KMS-11 (cell line): ENCODE measurements at regions not wholly inside any gene's neighbourhood (a gene's known extent, or its start where the extent isn't known, plus 50 kb on each side); places are given as distances from the start of the nearest gene placed in this dataset.

Experiments
- H2AFZ ChIP-seq: fragments of 200-600 bp; sonication (generic); 2 replicates; pipeline ENCODE4 v1.6.1; 2016; ENCODE audit warnings: antibody characterized with exemption, mixed run types, low read depth
- H3K27ac ChIP-seq: fragments of 200-600 bp; sonication (generic); 2 replicates; pipeline ENCODE4 v1.6.1; 2016; ENCODE audit warnings: mild to moderate bottlenecking, mixed run types
- H3K27me3 ChIP-seq: fragments of 200-600 bp; sonication (generic); 2 replicates; pipeline ENCODE4 v1.6.1; 2017; ENCODE audit warnings: mild to moderate bottlenecking, low read depth, mixed run types, moderate library complexity; ENCODE audit not compliant: insufficient read depth
- H3K36me3 ChIP-seq: fragments of 200-600 bp; sonication (generic); 2 replicates; pipeline ENCODE4 v1.6.1; 2017; ENCODE audit warnings: mild to moderate bottlenecking, mixed run types; ENCODE audit not compliant: insufficient read depth
- H3K4me1 ChIP-seq: fragments of 200-600 bp; sonication (generic); 2 replicates; pipeline ENCODE4 v1.6.1; 2016; ENCODE audit warnings: mild to moderate bottlenecking, low read depth, mixed run types; ENCODE audit not compliant: poor library complexity, severe bottlenecking
- H3K4me2 ChIP-seq: fragments of 200-600 bp; sonication (generic); 2 replicates; pipeline ENCODE4 v1.7.0; 2016; ENCODE audit warnings: mild to moderate bottlenecking, mixed run types
- H3K4me3 ChIP-seq: fragments of 200-600 bp; sonication (generic); IDR thresholded peaks from 2 replicates; pipeline ENCODE4 v1.6.1; 2017; ENCODE audit warnings: low read depth, low read length, mixed read lengths; ENCODE audit not compliant: insufficient read depth
- H3K79me2 ChIP-seq: fragments of 200-600 bp; sonication (generic); 2 replicates; pipeline ENCODE4 v1.6.1; 2016; ENCODE audit warnings: low read depth, mixed run types; ENCODE audit not compliant: insufficient read depth
- H3K9ac ChIP-seq: fragments of 200-600 bp; sonication (generic); 2 replicates; pipeline ENCODE4 v1.6.1; 2016; ENCODE audit warnings: mild to moderate bottlenecking, mixed run types
- H4K20me1 ChIP-seq: fragments of 200-600 bp; sonication (generic); 2 replicates; pipeline ENCODE4 v1.6.1; 2016; ENCODE audit warnings: mild to moderate bottlenecking, mixed run types; ENCODE audit not compliant: insufficient read depth
- TF ChIP-seq, protein P1 (sequence below): fragments of 200-600 bp; sonication (generic); conservative IDR thresholded peaks from 2 replicates; pipeline ENCODE4 v1.6.1; 2017; ENCODE audit warnings: low read depth, mild to moderate bottlenecking, antibody characterized with exemption, low read length, moderate library complexity, mixed read lengths

DNA sequence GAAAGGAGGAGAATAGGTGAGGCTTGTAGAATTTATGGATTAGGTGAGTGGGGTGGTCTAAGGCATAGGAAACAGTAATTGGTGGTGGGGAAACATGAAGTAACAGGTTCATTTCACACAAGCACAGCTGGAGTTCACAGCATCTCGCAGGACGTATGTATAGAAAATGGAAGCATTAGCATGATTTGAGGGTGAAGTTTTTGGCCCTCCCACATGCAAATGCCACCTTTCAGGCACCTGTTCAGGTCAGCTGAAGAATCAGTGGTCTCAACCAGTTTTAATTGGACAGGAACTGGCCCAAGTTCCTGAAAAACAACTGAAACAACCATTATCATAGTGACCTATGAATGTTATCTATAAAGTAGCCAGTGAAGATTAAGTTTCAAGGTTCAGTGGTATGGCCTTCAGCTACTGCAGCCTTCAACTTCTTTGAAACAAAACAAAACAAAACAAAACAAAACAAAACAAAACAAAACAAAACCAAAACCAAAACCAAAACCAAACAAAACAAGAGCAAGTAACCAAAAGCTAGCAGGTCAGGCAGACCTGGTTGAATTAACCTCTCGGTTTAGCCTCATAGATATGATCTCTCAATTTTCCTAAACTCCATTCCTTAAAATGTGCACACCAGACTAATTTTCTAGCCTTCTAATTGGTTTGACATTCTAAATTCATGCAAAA, 102.1 kb upstream of the SPHKAP start:
- H3K27ac ChIP-seq, result no peak overlapping the region
- no peaks in the 10 kb centered on the region for H3K4me1 ChIP-seq
- H3K79me2 ChIP-seq, result no peaks in the 10 kb centered on the region
- no peaks in the 10 kb centered on the region for H4K20me1 ChIP-seq
- no peaks in the 10 kb centered on the region for H3K27me3 ChIP-seq
- H3K9ac ChIP-seq, result no peak overlapping the region
- 0 out of 2 replicates have a peak overlapping the region, but pooled peaks have one; percentile 17 for H3K4me2 ChIP-seq
- H3K36me3 ChIP-seq, result no peaks in the 10 kb centered on the region
- no peak overlapping the region for H3K4me3 ChIP-seq
- peak overlapping the region; percentile 61 for H2AFZ ChIP-seq
- TF ChIP-seq, protein P1, sequence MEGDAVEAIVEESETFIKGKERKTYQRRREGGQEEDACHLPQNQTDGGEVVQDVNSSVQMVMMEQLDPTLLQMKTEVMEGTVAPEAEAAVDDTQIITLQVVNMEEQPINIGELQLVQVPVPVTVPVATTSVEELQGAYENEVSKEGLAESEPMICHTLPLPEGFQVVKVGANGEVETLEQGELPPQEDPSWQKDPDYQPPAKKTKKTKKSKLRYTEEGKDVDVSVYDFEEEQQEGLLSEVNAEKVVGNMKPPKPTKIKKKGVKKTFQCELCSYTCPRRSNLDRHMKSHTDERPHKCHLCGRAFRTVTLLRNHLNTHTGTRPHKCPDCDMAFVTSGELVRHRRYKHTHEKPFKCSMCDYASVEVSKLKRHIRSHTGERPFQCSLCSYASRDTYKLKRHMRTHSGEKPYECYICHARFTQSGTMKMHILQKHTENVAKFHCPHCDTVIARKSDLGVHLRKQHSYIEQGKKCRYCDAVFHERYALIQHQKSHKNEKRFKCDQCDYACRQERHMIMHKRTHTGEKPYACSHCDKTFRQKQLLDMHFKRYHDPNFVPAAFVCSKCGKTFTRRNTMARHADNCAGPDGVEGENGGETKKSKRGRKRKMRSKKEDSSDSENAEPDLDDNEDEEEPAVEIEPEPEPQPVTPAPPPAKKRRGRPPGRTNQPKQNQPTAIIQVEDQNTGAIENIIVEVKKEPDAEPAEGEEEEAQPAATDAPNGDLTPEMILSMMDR, result no peak

DNA sequence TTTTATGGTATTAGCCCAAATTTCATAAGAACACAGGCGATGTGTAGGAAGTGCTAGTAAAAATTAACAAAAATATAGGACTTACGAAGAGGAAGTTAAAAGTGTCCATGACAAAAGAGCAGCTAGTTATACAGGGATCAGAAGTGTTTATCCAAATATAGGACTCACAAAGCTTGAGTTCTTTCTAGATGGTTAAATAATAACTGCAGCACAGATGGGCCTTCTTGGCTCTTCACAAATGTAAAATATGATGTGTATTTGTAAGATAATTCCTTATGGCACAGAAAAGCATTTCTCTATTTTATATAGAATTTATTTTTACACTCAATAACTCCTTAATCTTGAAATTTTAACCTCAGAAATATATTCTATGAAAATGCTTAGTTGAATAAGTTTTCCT, 100.9 kb upstream of the SPHKAP start:
- H3K4me2 ChIP-seq, result no peak overlapping the region

DNA sequence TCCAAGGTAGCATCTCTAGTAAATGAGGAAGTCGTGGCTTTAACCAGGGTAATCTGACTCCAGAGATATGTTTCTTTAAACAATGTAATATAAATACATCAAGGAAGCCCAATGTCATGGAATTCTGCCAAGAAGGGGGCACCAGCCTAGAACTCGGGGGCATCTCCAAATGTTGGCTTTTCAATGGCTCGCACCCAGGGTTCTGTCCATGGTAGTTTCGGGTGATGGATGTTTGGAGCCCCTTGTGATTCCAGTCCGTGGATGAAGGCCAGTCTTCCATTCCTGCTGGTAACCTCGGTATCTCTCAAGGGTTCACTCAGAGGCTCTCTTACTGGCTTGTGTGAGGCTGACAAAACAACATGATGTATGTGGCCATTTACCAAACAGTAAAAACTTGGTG, 91.7 kb upstream of the SPHKAP start:
- no peak overlapping the region for H3K9ac ChIP-seq
- H3K27me3 ChIP-seq, result no peaks in the 10 kb centered on the region
- H2AFZ ChIP-seq, result no peak overlapping the region
- no peaks in the 10 kb centered on the region for H3K4me1 ChIP-seq
- no peaks in the 10 kb centered on the region for H3K79me2 ChIP-seq
- TF ChIP-seq, protein P1, result no peak
- H3K4me2 ChIP-seq, result no peak overlapping the region
- no peaks in the 10 kb centered on the region for H3K36me3 ChIP-seq
- H3K27ac ChIP-seq, result no peak overlapping the region
- H3K4me3 ChIP-seq, result no peak overlapping the region
- H4K20me1 ChIP-seq, result no peaks in the 10 kb centered on the region

More for the DNA sequence above, 100.9 kb upstream of the SPHKAP start:
- Histone ChIP-seq H4K20me1 (no peaks in the 10 kb centered on the region), H3K4me1 (no peaks in the 10 kb centered on the region), H3K79me2 (no peaks in the 10 kb centered on the region), H2AFZ (no peak overlapping the region), H3K27ac (no peak overlapping the region), H3K27me3 (no peaks in the 10 kb centered on the region), H3K36me3 (no peaks in the 10 kb centered on the region), H3K4me3 (no peak overlapping the region), H3K9ac (no peak overlapping the region)
- TF ChIP-seq, protein P1, result no peak

DNA sequence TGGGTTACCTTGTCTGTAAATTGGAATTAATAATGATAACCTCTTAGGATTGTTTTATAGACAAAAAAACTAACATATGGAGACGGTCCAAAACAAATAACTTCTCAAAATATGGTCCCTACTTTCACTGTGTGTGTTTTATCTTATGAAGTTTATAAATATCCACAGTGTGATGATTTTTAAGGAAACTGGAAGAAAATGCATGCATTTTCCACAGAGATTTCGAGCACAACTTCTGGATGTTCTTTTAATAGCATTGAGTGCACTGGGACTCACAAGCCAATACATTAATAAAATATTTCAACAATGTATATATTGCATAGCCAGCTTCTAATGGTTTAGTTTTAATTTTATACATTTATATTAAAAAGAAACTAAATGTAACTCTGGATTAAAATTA, 87.9 kb upstream of the SPHKAP start:
- H3K27me3 ChIP-seq, result no peaks in the 10 kb centered on the region
- H3K27ac ChIP-seq, result no peak overlapping the region
- no peak overlapping the region for H2AFZ ChIP-seq
- no peaks in the 10 kb centered on the region for H3K36me3 ChIP-seq
- no peaks in the 10 kb centered on the region for H4K20me1 ChIP-seq
- H3K4me2 ChIP-seq, result no peak overlapping the region
- no peaks in the 10 kb centered on the region for H3K79me2 ChIP-seq
- H3K4me3 ChIP-seq, result no peak overlapping the region
- H3K9ac ChIP-seq, result no peak overlapping the region
- H3K4me1 ChIP-seq, result no peaks in the 10 kb centered on the region
- TF ChIP-seq, protein P1, result no peak
